ENCODE measurements at regions not wholly inside any gene's neighbourhood (a gene's known extent, or its start where the extent isn't known, plus 50 kb on each side); places are given as distances from the start of the nearest gene placed in this dataset.

GRCh38 chr3:11089931-11090330 is 64.4 kb upstream of the HRH1 start:
- no peak for DNase-seq
- intact Hi-C loops (cut with micrococcal nuclease) = no loop called here
- no peak for ATAC-seq

GRCh38 chr3:11090551-11090950 is 63.7 kb upstream of the HRH1 start:
- ATAC-seq = no peak
- intact Hi-C loops (cut with micrococcal nuclease) = no loop called here
- DNase-seq = no peak

GRCh38 chr3:11091088-11091590 is 63.2 kb upstream of the HRH1 start:
- no peak for DNase-seq
- intact Hi-C loops (cut with micrococcal nuclease) = no loop called here
- no peak for ATAC-seq

- DNase-seq = no peak
- no peak for ATAC-seq
- intact Hi-C loops (cut with micrococcal nuclease) = no loop called here
These were observed 62.5 kb upstream of the HRH1 start for GRCh38 chr3:11091791-11092190.

GRCh38 chr3:11093823-11094340 is 60.4 kb upstream of the HRH1 start:
- no peak for DNase-seq
- intact Hi-C loops (cut with micrococcal nuclease) = no loop called here
- ATAC-seq = no peak

- DNase-seq = no peak
- intact Hi-C loops (cut with micrococcal nuclease) = no loop called here
- ATAC-seq = peak; percentile 55
These were observed 58.4 kb upstream of the HRH1 start for GRCh38 chr3:11095932-11096265.

- intact Hi-C loops (cut with micrococcal nuclease) = no loop called here
- ATAC-seq (peak; percentile 96), DNase-seq (peak; percentile 79)
These were observed 57.8 kb upstream of the HRH1 start for GRCh38 chr3:11096266-11097139.

GRCh38 chr3:11099306-11099705 is 55.0 kb upstream of the HRH1 start:
- DNase-seq (no peak), ATAC-seq (no peak)
- intact Hi-C loops (cut with micrococcal nuclease) = no loop called here

Data from left ventricle myocardium superior (tissue), 1 donor.